ENCODE measurements at regions not wholly inside any gene's neighbourhood (a gene's known extent, or its start where the extent isn't known, plus 50 kb on each side); places are given as distances from the start of the nearest gene placed in this dataset.

GRCh38 chr11:119531056-119531455 is 108.1 kb upstream of the THY1 start:
- Mint-ChIP-seq H3K36me3 (no peaks in the 10 kb centered on the region), H3K9me3 (peaks cover 0 to 7% (median 4%) of the 10 kb centered on the region in 7 donors), H3K4me1 (peaks cover 50% of the 10 kb centered on the region), H3K27ac (peak overlapping the region in 5 of 7 donors; percentile 32 to 79 (median 55)), H3K4me3 (no peak overlapping the region), H3K27me3 (ENCODE audit: low read depth in 3 of 3) (peaks cover 0 to 3% (median 2%) of the 10 kb centered on the region in 3 donors)
- 57% methylated on average over 3 of the region's 3 CpGs for WGBS (ENCODE audit: insufficient coverage)
- Histone ChIP-seq H4K20me1 (ENCODE audit: insufficient read depth, low read length) (no peaks in the 10 kb centered on the region), H3K79me2 (ENCODE audit: insufficient read depth, low read length) (no peaks in the 10 kb centered on the region), H3K27me3 (ENCODE audit: control insufficient read depth in 2 of 2, insufficient read depth in 2 of 2, low read length in 2 of 2) (no peaks in the 10 kb centered on the region), H3K9ac (ENCODE audit: insufficient read depth, low read length, poor library complexity, severe bottlenecking) (no peak overlapping the region), H3K4me1 (ENCODE audit: control insufficient read depth in 1 of 2, insufficient read depth in 2 of 2, low read length in 2 of 2) (peaks cover 34 to 43% of the 10 kb centered on the region in 2 donors), H2AFZ (ENCODE audit: insufficient read depth, low read depth, low read length, poor library complexity, severe bottlenecking) (no peak overlapping the region), H3K36me3 (replicated peaks in 1 of 2; ENCODE audit: control insufficient read depth in 1 of 2, insufficient read depth in 2 of 2, low read length in 2 of 2) (no peaks in the 10 kb centered on the region), H3K9me3 (replicated peaks in 1 of 2; ENCODE audit: control insufficient read depth in 1 of 2, insufficient read depth in 1 of 2, low read length in 2 of 2) (no peaks in the 10 kb centered on the region), H3K4me2 (replicated peaks; ENCODE audit: extremely low read depth, low read length, poor library complexity, severe bottlenecking) (no peak overlapping the region), H3K27ac (ENCODE audit: low read depth in 1 of 2, low read length in 2 of 2) (no peak overlapping the region), H3K4me3 (replicated peaks in 1 of 3; ENCODE audit: low read depth in 2 of 3, low read length in 3 of 3) (no peak overlapping the region)
- no peak for TF ChIP-seq CTCF (IDR thresholded peaks at IDR 0.05)
- intact Hi-C loops (cut with micrococcal nuclease): no loop called here
- no peak for DNase-seq

GRCh38 chr11:119530509-119530908 is 107.5 kb upstream of the THY1 start:
- no peaks in the 10 kb centered on the region for H3K36me3 Mint-ChIP-seq
- DNase-seq: no peak
- no peak overlapping the region for H3K4me3 Mint-ChIP-seq
- H3K27ac Mint-ChIP-seq: peak overlapping the region in 2 of 7 donors; percentile 63 to 65
- no peaks in the 10 kb centered on the region for H3K27me3 ChIP-seq (ENCODE audit: control insufficient read depth in 2 of 2, insufficient read depth in 2 of 2, low read length in 2 of 2)
- H3K79me2 ChIP-seq (ENCODE audit: insufficient read depth, low read length): no peaks in the 10 kb centered on the region
- peaks cover 40 to 43% of the 10 kb centered on the region in 2 donors for H3K4me1 ChIP-seq (ENCODE audit: control insufficient read depth in 1 of 2, insufficient read depth in 2 of 2, low read length in 2 of 2)
- H4K20me1 ChIP-seq (ENCODE audit: insufficient read depth, low read length): no peaks in the 10 kb centered on the region
- intact Hi-C loops (cut with micrococcal nuclease): no loop called here
- TF ChIP-seq CTCF (IDR thresholded peaks at IDR 0.05): no peak
- no peak overlapping the region for H3K4me3 ChIP-seq (replicated peaks in 1 of 3; ENCODE audit: low read depth in 2 of 3, low read length in 3 of 3)
- no peaks in the 10 kb centered on the region for H3K9me3 ChIP-seq (replicated peaks in 1 of 2; ENCODE audit: control insufficient read depth in 1 of 2, insufficient read depth in 1 of 2, low read length in 2 of 2)
- no peak overlapping the region for H2AFZ ChIP-seq (ENCODE audit: insufficient read depth, low read depth, low read length, poor library complexity, severe bottlenecking)
- peaks cover 51% of the 10 kb centered on the region for H3K4me1 Mint-ChIP-seq
- peaks cover 0 to 3% (median 2%) of the 10 kb centered on the region in 3 donors for H3K27me3 Mint-ChIP-seq (ENCODE audit: low read depth in 3 of 3)
- no peak overlapping the region for H3K27ac ChIP-seq (ENCODE audit: low read depth in 1 of 2, low read length in 2 of 2)
- no peak overlapping the region for H3K4me2 ChIP-seq (replicated peaks; ENCODE audit: extremely low read depth, low read length, poor library complexity, severe bottlenecking)
- no peak overlapping the region for H3K9ac ChIP-seq (ENCODE audit: insufficient read depth, low read length, poor library complexity, severe bottlenecking)
- peaks cover 0 to 3% (median 0%) of the 10 kb centered on the region in 7 donors for H3K9me3 Mint-ChIP-seq
- WGBS (ENCODE audit: insufficient coverage): 90% methylated on average over 3 of the region's 6 CpGs
- no peaks in the 10 kb centered on the region for H3K36me3 ChIP-seq (replicated peaks in 1 of 2; ENCODE audit: control insufficient read depth in 1 of 2, insufficient read depth in 2 of 2, low read length in 2 of 2)
